NCI-H1417 (cell line): ENCODE measurements at regions not wholly inside any gene's neighbourhood (a gene's known extent, or its start where the extent isn't known, plus 50 kb on each side); places are given as distances from the start of the nearest gene placed in this dataset.
A peak's percentile ranks its signal among the peaks of the same experiment; 100 is the strongest.

Experiments used
- DNase-seq, 3 experiments: peaks; one replicate each; lab custom pipeline; 2025; lab: John Stamatoyannopoulos, UW

- DNase-seq: no peak
Measured at GRCh38 chr22:48838376-48838775, 989.3 kb downstream of the BRD1 start.

- no peak for DNase-seq
Measured at GRCh38 chr22:48837341-48837935, 990.2 kb downstream of the BRD1 start.

GRCh38 chr22:48836673-48837340 lies 990.9 kb downstream of the BRD1 start:
- DNase-seq: no peak

- DNase-seq: no peak
Measured at GRCh38 chr22:48835857-48836672, 991.6 kb downstream of the BRD1 start.

- DNase-seq: no peak
Measured at GRCh38 chr22:48835364-48835763, 992.3 kb downstream of the BRD1 start.

GRCh38 chr22:48834404-48834803 lies 993.3 kb downstream of the BRD1 start:
- no peak for DNase-seq

- DNase-seq: no peak
Measured at GRCh38 chr22:48832592-48832991, 995.1 kb downstream of the BRD1 start.

GRCh38 chr22:48829908-48830307 lies 997.8 kb downstream of the BRD1 start:
- DNase-seq: no peak

- no peak for DNase-seq
Measured at GRCh38 chr22:48828688-48829087, 999.0 kb downstream of the BRD1 start.

- no peak for DNase-seq
Measured at GRCh38 chr22:48827904-48828555, 999.6 kb downstream of the BRD1 start.

- peak in 2 of 3 experiments; percentile 11 to 17 for DNase-seq
Measured at GRCh38 chr22:48827268-48827846, 1000.3 kb downstream of the BRD1 start.

- no peak for DNase-seq
Measured at GRCh38 chr22:48826546-48826945, 1001.1 kb downstream of the BRD1 start.

- no peak for DNase-seq
Measured at GRCh38 chr22:48825802-48826520, 1001.7 kb downstream of the BRD1 start.

- DNase-seq: no peak
Measured at GRCh38 chr22:48824712-48825651, 1002.7 kb downstream of the BRD1 start.

GRCh38 chr22:48823941-48824340 lies 1003.7 kb downstream of the BRD1 start:
- DNase-seq: no peak

- no peak for DNase-seq
Measured at GRCh38 chr22:48822278-48823233, 1005.1 kb downstream of the BRD1 start.

GRCh38 chr22:48821727-48822126 lies 1005.9 kb downstream of the BRD1 start:
- DNase-seq: no peak

- DNase-seq: no peak
Measured at GRCh38 chr22:48821346-48821690, 1006.4 kb downstream of the BRD1 start.
